GM19397 (cell line): ENCODE measurements at regions not wholly inside any gene's neighbourhood (a gene's known extent, or its start where the extent isn't known, plus 50 kb on each side); places are given as distances from the start of the nearest gene placed in this dataset.

Source experiments
- ATAC-seq: cut with Tn5 transposase; IDR thresholded peaks from one replicate; pipeline ENCODE4 v1.9.1; 2021; ENCODE audit warnings: mild to moderate bottlenecking, moderate library complexity; ENCODE audit not compliant: unreplicated experiment

GRCh38 chr21:31471865-31472264 lies 127.8 kb upstream of the TIAM1 start:
- ATAC-seq = no peak

- ATAC-seq = no peak
Measured at GRCh38 chr21:31470896-31471694, 127.0 kb upstream of the TIAM1 start.

- no peak for ATAC-seq
Measured at GRCh38 chr21:31460980-31461379, 116.9 kb upstream of the TIAM1 start.

- ATAC-seq = no peak
Measured at GRCh38 chr21:31459457-31459856, 115.4 kb upstream of the TIAM1 start.

- no peak for ATAC-seq
Measured at GRCh38 chr21:31457675-31458074, 113.6 kb upstream of the TIAM1 start.

GRCh38 chr21:31456201-31456600 lies 112.1 kb upstream of the TIAM1 start:
- no peak for ATAC-seq

GRCh38 chr21:31455506-31455905 lies 111.4 kb upstream of the TIAM1 start:
- ATAC-seq = no peak

- ATAC-seq = no peak
Measured at GRCh38 chr21:31450980-31451379, 106.9 kb upstream of the TIAM1 start.

- ATAC-seq = no peak
Measured at GRCh38 chr21:31449921-31450535, 106.0 kb upstream of the TIAM1 start.

- no peak for ATAC-seq
Measured at GRCh38 chr21:31448496-31448895, 104.4 kb upstream of the TIAM1 start.

- ATAC-seq = no peak
Measured at GRCh38 chr21:31447505-31447904, 103.4 kb upstream of the TIAM1 start.

GRCh38 chr21:31446226-31446855 lies 102.3 kb upstream of the TIAM1 start:
- peak; percentile 80 for ATAC-seq

GRCh38 chr21:31445137-31445536 lies 101.1 kb upstream of the TIAM1 start:
- no peak for ATAC-seq

GRCh38 chr21:31443736-31444521 lies 99.9 kb upstream of the TIAM1 start:
- ATAC-seq = no peak

GRCh38 chr21:31442339-31442738 lies 98.3 kb upstream of the TIAM1 start:
- ATAC-seq = no peak

GRCh38 chr21:31429506-31429905 lies 85.4 kb upstream of the TIAM1 start:
- ATAC-seq = no peak

GRCh38 chr21:31426235-31426797 lies 82.3 kb upstream of the TIAM1 start:
- no peak for ATAC-seq

GRCh38 chr21:31425138-31425537 lies 81.1 kb upstream of the TIAM1 start:
- ATAC-seq = no peak

- ATAC-seq = no peak
Measured at GRCh38 chr21:31424058-31424457, 80.0 kb upstream of the TIAM1 start.

GRCh38 chr21:31420988-31421387 lies 76.9 kb upstream of the TIAM1 start:
- ATAC-seq = no peak

GRCh38 chr21:31420354-31420753 lies 76.3 kb upstream of the TIAM1 start:
- no peak for ATAC-seq
